Posterior cingulate gyrus (tissue), 11 donors: ENCODE measurements at regions not wholly inside any gene's neighbourhood (a gene's known extent, or its start where the extent isn't known, plus 50 kb on each side); places are given as distances from the start of the nearest gene placed in this dataset.

Experiments
- DNase-seq, 10 donors: peaks; one replicate each; pipeline versions ENCODE4 v3.0.0 to v3.0.0-alpha.2; 2020 to 2021; ENCODE audit warnings: mixed read lengths in 3 of 10
- intact Hi-C: fragments of 100-400 bp; cut with DNase I; formaldehyde crosslinking; loops from one replicate; pipeline ENCODE4 v1.15.1; 2023

DNA sequence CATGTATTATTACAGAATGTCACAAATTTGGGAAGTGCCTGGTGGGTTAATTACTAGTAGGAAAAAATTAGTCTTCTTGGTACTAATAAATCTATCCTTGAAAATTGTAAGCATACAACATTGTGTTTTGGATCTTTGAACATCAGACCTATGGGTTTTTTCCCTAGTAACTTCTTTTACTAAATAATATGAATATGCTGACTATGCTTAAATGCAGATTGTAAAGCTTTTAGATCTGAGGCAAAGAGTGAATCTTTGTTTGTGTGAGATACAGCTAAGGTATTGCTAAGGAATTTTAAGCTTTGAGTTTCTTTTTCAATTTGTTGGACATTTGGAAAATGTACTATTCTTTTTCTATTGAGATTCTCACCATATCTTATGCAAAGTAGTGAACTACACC is 390.6 kb upstream of the CCNH start:
- DNase-seq, result no peak
- intact Hi-C loops, result no loop called here

DNA sequence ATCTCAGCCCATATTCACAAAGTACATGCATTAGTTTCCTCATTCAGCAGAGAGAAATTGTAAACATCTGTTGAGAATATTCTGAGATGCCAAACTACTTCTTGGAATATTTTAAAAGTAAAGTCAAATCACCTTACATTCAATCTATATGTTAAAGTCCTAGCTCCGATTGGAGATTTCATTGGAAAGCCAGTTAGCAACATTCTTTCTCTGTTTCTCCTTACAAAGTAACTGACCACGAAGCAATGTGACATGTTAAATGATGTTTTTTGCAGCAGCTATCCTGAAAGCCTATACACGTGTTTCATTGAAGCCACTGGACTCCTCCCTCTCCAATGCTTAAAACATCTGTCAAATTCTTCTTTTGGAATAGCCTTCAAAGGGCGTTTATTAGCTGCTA is 379.1 kb upstream of the CCNH start:
- no peak for DNase-seq
- intact Hi-C loops, result no loop called here

DNA sequence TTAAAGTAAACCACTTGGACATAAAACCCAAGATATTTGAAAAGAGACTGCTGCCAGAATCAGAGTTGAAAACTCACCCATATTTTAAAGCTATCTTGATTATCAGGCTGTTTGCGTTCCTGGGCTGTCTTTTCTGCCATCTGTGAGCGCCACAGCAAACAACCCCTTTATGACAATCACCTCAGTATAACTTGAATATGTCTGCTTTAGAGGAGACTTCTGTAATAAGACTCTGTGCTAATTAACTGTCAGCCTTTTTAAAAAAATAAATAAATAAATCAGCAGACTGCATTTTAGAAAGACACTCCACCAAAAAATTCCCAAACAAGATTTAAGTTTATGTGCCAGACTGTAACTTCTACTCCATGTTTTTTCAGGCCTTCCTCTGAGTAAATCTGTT is 375.7 kb upstream of the CCNH start:
- intact Hi-C loops, result loop anchor here (10.0 kb wide), 1 partner anchor 1086 kb away; no protein-coding TSS in a partner anchor
- DNase-seq, result no peak

DNA sequence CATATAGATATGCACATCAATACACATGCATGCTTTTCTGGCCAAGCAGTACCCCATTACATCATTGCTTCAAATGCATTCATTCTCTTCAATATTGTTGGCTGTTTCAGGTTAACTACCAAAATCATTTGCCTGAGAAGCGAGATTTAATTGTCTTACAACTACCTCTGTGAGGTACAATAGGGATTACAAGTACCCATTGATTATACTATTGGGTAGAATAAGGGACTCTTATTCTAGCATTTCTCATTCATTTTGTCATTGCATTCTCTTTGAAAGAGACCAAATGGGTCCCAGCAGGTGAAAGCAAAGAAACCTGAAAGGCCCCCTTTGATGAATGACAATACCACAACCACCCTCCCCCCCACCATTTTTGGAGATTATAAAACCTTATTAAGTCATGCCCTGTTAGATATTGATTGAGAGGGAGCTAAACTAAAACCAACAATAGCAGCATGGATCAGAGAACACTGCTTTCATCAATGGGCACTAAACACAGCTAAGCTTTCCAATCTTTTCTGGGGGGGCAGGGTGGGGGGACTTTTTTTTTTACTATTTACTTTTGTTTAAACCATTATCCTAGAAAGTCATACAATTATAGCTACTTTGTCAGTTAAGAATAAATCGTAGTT is 375.0 kb upstream of the CCNH start:
- no peak for DNase-seq
- intact Hi-C loops, result loop anchor here (10.0 kb wide), 1 partner anchor 1087 kb away; no protein-coding TSS in a partner anchor

DNA sequence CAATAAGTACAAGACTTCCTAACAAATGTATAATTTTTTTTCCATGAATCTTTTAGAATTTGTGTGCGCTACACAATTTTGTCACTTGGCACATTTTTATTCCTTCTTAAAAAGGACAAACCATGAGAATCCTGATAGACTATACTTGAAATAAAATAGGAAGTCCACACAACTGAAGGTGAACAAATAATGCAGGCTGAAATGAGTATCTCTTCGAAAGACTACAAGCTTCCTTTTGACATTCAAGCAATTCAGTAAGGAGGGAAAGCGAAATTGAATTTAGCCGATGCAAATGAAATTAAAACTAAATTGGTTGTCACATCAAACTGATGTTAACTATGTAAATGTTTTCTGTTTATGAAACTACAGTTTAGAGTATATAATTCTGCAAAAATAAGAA is 374.4 kb upstream of the CCNH start:
- intact Hi-C loops, result loop anchor here (10.0 kb wide), 1 partner anchor 1088 kb away; no protein-coding TSS in a partner anchor
- no peak for DNase-seq

DNA sequence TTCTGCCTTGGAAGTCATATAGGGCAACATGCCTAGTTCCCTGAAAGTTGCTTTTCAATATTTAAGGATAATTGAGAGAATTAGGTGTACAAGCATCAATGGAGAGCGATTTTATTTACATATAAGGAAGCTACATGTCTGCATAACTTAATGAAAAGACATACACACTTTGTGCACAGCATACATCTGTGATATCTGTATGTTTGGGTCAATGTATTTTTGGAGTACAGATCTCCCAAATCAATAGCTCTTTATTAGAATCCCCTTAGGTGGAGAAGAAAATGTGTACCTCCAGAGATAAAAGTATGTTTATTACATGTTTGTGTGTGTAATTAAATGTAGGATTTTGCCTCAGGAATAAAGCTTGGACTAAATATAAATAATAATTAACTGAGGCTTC is 373.7 kb upstream of the CCNH start:
- DNase-seq, result no peak
- intact Hi-C loops, result loop anchor here (10.0 kb wide), 1 partner anchor 1088 kb away; no protein-coding TSS in a partner anchor

DNA sequence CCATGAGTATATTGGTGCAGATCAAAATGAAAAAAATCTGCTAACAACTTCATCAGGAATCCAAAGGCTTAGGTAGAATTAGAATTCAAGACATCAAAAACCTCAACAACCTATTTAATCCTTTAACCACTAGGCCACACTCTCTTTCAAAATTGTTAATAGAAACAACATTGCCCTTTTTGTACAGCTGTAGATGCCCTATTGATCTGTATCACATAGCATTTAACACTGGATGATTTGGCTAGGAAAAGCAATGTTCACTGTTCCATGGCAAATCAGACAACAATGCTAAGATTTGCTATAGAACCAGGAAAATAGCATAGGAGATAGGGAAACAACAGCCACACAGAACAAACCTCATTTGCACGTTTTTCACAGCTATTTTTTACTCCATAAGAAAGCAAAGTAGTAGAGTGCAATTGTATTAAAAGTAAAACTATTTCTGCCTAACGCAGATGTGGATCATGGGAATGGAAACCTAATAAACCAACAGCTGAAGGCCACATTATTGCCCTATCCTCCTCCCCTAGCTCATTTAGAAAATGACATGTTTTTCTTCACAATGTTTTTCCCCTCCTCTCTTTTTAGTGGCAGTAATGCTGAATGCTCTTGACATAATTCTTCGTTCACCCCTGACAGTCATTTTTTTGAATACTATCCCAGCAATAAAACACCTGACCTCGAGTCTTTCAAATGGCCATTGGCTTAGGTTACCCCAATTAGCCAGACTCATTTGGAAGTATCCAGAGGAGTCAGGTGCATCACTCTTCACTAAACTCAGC is 373.0 kb upstream of the CCNH start:
- DNase-seq, result no peak
- intact Hi-C loops, result loop anchor here (10.0 kb wide), 1 partner anchor 1089 kb away; no protein-coding TSS in a partner anchor

DNA sequence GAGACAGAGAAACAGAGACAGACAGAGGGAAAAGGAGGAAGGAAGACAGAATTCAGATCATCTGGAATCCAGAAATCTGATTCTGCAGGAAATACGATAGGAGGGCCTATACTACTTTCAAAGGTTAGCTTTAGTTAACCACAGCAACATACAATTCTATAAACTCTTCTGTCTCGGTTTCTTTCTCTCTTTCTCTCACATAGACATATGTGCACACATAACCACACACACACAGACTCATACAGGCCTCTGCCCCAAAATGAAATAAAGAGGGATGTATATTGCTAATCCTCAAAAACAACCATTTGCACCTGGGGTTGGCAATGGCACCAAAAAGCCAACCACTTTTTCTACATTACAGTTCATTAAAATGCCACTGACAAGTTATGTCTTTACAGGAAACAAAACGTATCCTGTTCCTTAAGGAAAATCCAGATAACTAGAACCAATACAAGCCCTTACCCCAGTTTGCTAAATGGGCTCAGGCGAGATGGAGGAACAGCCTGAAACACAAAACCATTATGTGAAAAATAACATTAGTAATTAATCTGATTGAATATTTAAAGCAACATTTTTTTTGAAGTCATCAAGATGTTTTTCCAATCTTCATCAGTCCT is 372.3 kb upstream of the CCNH start:
- intact Hi-C loops, result loop anchor here (5.0 to 10.0 kb wide), 5 partner anchors 112 to 1090 kb away; no protein-coding TSS in a partner anchor
- no peak for DNase-seq

DNA sequence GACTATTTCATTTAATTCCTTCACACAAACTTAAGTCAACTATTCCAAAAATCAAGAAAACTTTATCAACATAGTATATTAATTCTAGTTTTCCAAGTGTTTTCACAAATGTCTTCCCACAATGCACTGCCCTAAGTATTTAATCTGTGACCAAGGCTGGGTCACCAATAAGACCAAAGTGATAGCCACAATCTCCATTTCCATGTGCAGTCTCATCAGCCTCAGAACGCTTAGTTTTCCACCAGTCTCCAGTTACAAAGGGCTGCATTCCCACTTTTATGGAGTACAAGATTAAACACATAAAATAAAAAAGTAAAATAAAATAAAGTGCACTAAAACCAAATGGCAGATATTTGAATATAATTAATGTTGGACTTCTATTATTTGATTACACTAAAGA is 371.6 kb upstream of the CCNH start:
- DNase-seq, result no peak
- intact Hi-C loops, result loop anchor here (5.0 to 10.0 kb wide), 5 partner anchors 113 to 1090 kb away; no protein-coding TSS in a partner anchor

DNA sequence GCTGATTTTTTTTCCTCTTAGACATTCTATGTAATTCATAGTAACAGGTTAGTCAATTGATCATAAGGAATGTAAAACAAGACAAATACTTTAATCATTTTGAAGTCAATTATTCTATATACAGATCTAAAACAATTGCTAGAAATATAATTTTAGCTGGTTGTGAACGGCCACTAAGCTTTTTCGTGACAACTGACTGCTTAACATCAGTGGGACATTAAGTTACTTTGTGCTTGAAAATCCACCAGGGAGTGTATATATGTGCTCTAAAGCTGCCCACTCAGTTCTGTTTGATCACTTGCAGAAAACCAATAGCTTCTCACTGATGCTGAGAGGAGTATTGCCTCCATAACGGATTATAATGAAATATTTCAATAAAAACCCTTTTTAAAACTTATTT is 370.2 kb upstream of the CCNH start:
- intact Hi-C loops, result loop anchor here (5.0 to 10.0 kb wide), 5 partner anchors 114 to 1092 kb away; no protein-coding TSS in a partner anchor
- DNase-seq, result no peak

DNA sequence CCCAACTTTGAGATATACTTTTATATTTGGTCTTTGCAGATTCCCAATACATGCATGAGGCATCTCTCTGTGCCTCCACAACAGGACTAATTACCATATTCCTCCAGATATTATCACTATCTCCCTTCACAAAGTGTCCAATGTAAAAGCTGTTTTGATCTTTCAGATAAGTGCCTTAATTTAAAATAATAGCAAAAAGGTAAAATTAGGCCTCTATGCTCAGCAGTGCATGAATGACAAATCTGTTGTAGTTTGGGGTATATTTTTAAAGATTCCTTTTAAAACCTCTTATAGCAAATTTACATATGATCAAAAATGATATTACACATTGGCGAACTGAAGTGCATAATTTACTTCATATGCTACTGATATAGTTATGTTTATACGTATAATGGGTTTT is 369.2 kb upstream of the CCNH start:
- intact Hi-C loops, result loop anchor here (2.0 to 10.0 kb wide), 6 partner anchors 115 to 1093 kb away; no protein-coding TSS in a partner anchor
- DNase-seq, result no peak

DNA sequence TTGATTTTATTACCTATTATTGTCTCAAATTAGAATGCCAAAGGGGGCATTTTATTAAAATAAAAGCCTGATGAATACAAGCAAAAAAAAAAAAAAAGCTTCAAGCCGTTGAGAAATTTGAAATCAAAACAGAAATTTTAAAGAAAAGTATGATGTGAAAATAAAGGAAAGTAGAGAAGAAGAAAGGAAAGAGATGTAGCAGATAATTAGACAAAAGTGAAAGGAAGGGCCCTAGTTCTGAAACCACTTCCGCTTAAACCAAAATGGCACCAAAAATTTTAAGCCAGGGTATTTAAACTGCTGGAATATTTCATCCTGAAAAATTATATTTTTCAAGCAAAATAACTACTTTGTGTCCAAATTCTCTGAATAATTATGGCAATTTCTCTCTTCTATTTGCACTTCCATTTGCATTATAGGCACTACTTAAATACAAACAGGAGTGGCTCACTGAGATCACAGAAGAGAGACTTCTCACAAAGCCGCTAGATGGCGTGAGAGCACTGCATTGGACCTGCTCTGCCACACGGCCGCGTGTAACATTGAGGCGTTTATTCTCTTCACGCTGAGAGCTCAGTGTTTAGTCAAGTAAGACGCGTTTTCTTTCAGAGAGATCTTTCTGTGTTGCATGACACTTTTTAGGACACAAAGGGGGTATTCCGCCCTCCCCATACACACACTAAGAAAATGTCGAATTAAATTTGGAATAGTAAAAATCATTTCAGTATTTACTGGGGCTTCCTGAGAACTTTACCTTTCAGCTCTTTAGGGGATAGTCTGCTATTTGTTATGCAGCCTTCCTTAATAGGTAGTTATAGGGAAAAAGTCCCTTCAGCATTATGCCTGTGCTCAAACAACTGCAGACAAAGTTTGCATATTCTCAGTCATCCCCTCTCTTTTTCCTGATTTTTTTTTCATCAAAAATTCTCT is 368.4 kb upstream of the CCNH start:
- peak; percentile 76 to 98 (median 90) for DNase-seq
- intact Hi-C loops, result loop anchor here (2.0 to 10.0 kb wide), 6 partner anchors 116 to 1094 kb away; no protein-coding TSS in a partner anchor

DNA sequence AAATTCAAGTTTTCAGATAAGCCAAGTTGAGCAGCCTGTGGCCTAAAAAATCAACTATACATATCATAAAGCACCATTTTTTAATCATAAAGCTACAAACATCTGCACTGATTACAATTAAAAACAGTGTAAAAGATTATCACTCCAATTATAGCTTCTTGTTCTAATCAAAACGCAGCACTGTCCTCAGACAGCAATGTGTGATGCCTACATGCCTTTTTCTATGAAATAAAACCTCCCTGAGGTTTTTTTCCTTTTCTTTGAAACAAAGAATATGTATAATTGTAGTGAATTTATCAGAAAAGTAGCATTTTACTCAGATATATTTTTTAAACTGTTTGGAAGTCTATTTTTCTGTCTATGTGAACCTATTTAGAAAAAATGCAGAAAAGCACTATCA is 366.1 kb upstream of the CCNH start:
- intact Hi-C loops, result loop anchor here (10.0 kb wide), 1 partner anchor 364 kb away; the partner anchor contains the start of gene CCNH

DNA sequence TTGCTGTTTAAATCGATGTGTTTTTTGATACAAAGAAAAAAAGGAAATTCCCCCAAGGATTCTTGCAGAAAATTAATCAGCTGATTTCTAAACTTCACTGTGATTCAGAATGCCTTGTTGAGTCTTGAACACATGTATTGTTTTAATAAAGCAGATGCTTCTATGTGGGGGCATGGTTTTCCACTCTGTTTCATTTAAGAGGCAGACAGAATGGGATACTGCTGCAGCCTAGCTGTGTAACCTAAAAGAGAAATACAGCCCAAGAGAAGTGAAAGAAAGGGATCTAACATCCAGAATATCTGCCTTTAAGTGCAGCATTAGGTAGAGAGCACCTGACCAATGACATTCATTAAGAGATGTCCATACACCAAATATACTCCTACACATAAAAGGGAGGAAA is 365.1 kb upstream of the CCNH start:
- no peak for DNase-seq
- intact Hi-C loops, result loop anchor here (10.0 kb wide), 1 partner anchor 363 kb away; the partner anchor contains the start of gene CCNH

More for the DNA sequence above, 366.1 kb upstream of the CCNH start:
- no peak for DNase-seq

DNA sequence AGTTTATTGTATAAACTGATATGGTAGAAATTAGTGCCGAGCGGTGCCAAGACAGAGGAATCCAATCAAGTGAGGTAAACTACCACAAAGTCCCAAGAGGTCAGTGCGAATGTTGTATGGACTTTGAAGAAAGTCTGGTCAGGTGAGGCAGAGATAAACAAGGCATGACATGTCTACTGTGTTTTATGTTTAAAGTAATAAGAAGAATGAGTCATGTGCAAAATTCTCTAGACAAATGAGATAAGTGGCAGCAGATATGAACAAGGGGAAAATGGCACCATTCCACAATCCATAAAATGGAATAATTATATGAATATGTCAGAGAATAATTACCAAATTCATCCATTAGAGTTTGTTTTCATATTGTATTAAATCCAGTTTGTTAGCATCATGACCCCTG is 364.1 kb upstream of the CCNH start:
- intact Hi-C loops, result loop anchor here (10.0 kb wide), 1 partner anchor 362 kb away; the partner anchor contains the start of gene CCNH
- DNase-seq, result no peak

DNA sequence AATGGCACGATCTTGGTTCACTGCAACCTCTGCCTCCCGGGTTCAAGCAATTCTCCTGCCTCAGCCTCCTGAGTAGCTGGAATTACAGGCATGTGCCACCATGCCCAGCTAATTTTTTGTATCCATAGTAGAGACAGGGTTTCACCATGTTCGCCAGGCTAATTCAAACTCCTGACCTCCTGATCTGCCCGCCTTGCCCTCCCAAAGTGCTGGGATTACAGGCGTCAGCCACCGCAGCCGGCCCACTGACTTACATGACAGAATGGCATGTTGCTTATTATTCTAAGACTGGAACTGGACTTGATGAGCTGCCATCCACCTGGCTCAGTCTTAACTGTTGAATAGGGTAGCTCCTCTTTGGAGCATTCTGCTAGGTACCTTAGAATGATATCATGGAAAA is 363.6 kb upstream of the CCNH start:
- DNase-seq, result peak in 1 of 10 donors; percentile 29
- intact Hi-C loops, result loop anchor here (10.0 kb wide), 1 partner anchor 362 kb away; the partner anchor contains the start of gene CCNH

DNA sequence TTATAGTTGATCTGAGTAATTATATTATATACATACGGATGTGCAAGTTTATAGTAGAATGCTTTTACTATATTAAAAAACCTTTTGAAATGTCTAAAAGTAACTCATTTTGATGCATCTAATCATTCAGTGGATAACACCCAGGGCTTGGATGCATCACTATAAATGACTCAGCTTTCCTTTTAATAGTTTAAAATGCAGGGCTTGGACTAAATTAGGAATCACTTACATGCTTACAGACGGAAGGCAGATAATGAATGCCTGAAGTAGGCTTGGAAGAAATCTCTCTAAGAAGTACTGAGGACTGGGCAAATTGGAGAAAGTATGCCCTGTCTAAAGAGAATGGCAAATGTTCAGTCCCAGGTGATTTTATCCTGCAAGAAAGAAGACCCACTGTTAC is 362.5 kb upstream of the CCNH start:
- intact Hi-C loops, result loop anchor here (10.0 kb wide), 1 partner anchor 360 kb away; the partner anchor contains the start of gene CCNH
- no peak for DNase-seq

DNA sequence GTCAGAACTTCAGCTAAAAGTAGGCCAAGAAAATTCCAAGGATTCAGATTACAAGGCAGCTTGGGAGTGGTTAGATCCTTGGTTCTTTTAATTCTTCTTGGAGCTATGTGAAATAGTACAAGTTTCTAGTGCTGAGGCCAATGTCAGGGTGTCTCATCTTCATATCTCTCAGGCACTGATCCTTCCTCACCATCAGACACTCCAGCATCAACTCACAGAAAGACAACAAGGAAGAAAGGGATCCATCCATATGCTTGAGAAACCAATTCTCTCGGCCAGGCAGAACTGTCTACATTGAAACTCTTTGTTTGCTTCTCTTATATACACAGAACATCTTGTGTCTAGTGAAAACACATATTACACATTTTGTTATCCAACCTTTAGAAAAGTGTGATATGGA is 362.1 kb upstream of the CCNH start:
- intact Hi-C loops, result loop anchor here (10.0 kb wide), 1 partner anchor 360 kb away; the partner anchor contains the start of gene CCNH
- DNase-seq, result no peak

DNA sequence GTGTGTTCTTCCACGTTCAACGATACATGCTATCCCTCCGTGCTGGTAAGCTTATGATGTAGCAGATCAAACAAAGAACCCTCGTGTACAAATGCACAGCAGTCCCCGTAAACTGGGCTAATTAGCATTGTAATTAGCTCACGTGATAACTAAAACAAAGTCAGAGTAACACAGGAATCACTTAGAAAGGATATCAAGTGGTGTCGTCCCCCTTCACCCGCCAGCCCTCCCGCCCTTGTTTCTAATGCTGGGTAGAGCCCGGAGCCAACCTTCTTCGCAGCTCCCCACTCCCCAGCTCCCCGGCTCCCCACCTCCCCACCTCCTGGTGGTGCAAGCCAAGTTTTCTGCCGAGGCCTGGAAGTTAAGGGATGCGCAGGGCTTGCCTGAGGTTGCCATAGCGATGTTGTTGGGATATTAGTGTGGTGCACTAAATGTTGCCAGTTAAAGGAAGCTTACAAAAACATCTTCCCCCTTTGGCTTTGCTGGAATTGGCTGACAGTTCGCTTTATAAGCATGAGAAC is 357.9 kb upstream of the CCNH start:
- peak; percentile 27 to 88 (median 48) for DNase-seq

More for the DNA sequence above, 357.9 kb upstream of the CCNH start:
- intact Hi-C loops, result loop anchor here (10.0 kb wide), 1 partner anchor 356 kb away; the partner anchor contains the start of gene CCNH
